ENCODE measurements at regions not wholly inside any gene's neighbourhood (a gene's known extent, or its start where the extent isn't known, plus 50 kb on each side); places are given as distances from the start of the nearest gene placed in this dataset.

DNA sequence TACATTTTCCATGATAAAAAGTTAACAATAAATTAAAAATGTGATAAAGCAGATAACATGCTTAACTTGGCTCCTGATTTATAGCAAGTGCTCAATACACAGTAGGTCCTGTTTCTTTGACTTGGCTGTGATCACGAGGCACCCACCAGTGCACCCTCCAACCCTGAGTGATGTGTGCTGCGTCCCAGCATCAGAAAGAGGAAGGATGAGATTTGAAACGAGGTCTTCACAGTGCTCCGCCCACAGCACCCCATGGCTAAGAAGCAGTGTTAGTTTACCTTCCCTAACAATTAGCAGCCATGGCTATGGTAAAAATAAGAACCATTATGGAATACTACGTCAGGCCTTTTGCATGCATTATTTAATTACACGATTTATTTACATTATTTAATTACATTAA lies 292.0 kb upstream of the ZMIZ1 start:
- TF ChIP-seq, protein P1, sequence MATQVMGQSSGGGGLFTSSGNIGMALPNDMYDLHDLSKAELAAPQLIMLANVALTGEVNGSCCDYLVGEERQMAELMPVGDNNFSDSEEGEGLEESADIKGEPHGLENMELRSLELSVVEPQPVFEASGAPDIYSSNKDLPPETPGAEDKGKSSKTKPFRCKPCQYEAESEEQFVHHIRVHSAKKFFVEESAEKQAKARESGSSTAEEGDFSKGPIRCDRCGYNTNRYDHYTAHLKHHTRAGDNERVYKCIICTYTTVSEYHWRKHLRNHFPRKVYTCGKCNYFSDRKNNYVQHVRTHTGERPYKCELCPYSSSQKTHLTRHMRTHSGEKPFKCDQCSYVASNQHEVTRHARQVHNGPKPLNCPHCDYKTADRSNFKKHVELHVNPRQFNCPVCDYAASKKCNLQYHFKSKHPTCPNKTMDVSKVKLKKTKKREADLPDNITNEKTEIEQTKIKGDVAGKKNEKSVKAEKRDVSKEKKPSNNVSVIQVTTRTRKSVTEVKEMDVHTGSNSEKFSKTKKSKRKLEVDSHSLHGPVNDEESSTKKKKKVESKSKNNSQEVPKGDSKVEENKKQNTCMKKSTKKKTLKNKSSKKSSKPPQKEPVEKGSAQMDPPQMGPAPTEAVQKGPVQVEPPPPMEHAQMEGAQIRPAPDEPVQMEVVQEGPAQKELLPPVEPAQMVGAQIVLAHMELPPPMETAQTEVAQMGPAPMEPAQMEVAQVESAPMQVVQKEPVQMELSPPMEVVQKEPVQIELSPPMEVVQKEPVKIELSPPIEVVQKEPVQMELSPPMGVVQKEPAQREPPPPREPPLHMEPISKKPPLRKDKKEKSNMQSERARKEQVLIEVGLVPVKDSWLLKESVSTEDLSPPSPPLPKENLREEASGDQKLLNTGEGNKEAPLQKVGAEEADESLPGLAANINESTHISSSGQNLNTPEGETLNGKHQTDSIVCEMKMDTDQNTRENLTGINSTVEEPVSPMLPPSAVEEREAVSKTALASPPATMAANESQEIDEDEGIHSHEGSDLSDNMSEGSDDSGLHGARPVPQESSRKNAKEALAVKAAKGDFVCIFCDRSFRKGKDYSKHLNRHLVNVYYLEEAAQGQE (IDR thresholded peaks at IDR 0.05; ENCODE audit: low read depth): no peak
- no peak for TF ChIP-seq EZH2 (IDR thresholded peaks at IDR 0.05)
- no peak for TF ChIP-seq SRF (IDR thresholded peaks at IDR 0.05; ENCODE audit: low read depth)
- TF ChIP-seq, protein P2, sequence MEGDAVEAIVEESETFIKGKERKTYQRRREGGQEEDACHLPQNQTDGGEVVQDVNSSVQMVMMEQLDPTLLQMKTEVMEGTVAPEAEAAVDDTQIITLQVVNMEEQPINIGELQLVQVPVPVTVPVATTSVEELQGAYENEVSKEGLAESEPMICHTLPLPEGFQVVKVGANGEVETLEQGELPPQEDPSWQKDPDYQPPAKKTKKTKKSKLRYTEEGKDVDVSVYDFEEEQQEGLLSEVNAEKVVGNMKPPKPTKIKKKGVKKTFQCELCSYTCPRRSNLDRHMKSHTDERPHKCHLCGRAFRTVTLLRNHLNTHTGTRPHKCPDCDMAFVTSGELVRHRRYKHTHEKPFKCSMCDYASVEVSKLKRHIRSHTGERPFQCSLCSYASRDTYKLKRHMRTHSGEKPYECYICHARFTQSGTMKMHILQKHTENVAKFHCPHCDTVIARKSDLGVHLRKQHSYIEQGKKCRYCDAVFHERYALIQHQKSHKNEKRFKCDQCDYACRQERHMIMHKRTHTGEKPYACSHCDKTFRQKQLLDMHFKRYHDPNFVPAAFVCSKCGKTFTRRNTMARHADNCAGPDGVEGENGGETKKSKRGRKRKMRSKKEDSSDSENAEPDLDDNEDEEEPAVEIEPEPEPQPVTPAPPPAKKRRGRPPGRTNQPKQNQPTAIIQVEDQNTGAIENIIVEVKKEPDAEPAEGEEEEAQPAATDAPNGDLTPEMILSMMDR (IDR thresholded peaks at IDR 0.05 in 2 of 3, conservative IDR thresholded peaks at IDR 0.05 in 1 of 3; ENCODE audit: borderline replicate concordance in 1 of 3, insufficient read depth in 1 of 3, low read depth in 2 of 3, low read length in 2 of 3): no peak
- TF ChIP-seq EZH2phosphoT487 (IDR thresholded peaks at IDR 0.05; ENCODE audit: borderline replicate concordance): no peak
- TF ChIP-seq SIN3A (IDR thresholded peaks at IDR 0.05; ENCODE audit: low read depth): no peak
- no peak for TF ChIP-seq ZFX (IDR thresholded peaks at IDR 0.05)
- no peak for TF ChIP-seq POLR2A (IDR thresholded peaks at IDR 0.05; ENCODE audit: borderline replicate concordance, extremely low read depth, insufficient read depth, insufficient read length)
- no peak for TF ChIP-seq EGR1 (IDR thresholded peaks at IDR 0.05; ENCODE audit: low read depth)
- no peak for TF ChIP-seq POLR2AphosphoS5 (IDR thresholded peaks at IDR 0.05; ENCODE audit: low read depth, low read length)
- TF ChIP-seq JUND (IDR thresholded peaks at IDR 0.05): no peak
- no peak for TF ChIP-seq CEBPB (IDR thresholded peaks at IDR 0.05; ENCODE audit: low read depth)
- TF ChIP-seq RAD21 (IDR thresholded peaks at IDR 0.05; ENCODE audit: low read depth): no peak

Data from HCT116 (cell line).